GM12865 (cell line): ENCODE measurements at regions not wholly inside any gene's neighbourhood (a gene's known extent, or its start where the extent isn't known, plus 50 kb on each side); places are given as distances from the start of the nearest gene placed in this dataset.

Experiments
- DNase-seq: peaks from one replicate; pipeline ENCODE4 v3.0.0; 2010; ENCODE audit warnings: low read depth
- H3K4me3 ChIP-seq: 2 replicates; pipeline ENCODE4 v1.5.1; 2011; ENCODE audit warnings: mild to moderate bottlenecking, low read depth, low read length, control low read depth
- CTCF ChIP-seq: IDR thresholded peaks from 2 replicates; pipeline ENCODE4 v1.5.1; 2011; ENCODE audit warnings: low read length, control low read depth, low read depth, inconsistent platforms; ENCODE audit not compliant: insufficient read depth; ENCODE audit errors: missing control alignments

GRCh38 chr5:28703651-28704260 lies 1665.4 kb upstream of the CDH9 start:
- no peak for DNase-seq
- no peak overlapping the region for H3K4me3 ChIP-seq
- TF ChIP-seq CTCF: no peak

GRCh38 chr5:28691526-28691925 lies 1653.1 kb upstream of the CDH9 start:
- no peak for DNase-seq
- H3K4me3 ChIP-seq: no peak overlapping the region
- no peak for TF ChIP-seq CTCF

- no peak for TF ChIP-seq CTCF
- DNase-seq: no peak
- no peak overlapping the region for H3K4me3 ChIP-seq
Observed at GRCh38 chr5:28685794-28686193, 1647.4 kb upstream of the CDH9 start.

GRCh38 chr5:28678899-28679298 lies 1640.5 kb upstream of the CDH9 start:
- no peak for TF ChIP-seq CTCF
- H3K4me3 ChIP-seq: no peak overlapping the region
- DNase-seq: no peak

GRCh38 chr5:28666110-28666509 lies 1627.7 kb upstream of the CDH9 start:
- no peak for TF ChIP-seq CTCF
- DNase-seq: no peak
- no peak overlapping the region for H3K4me3 ChIP-seq

GRCh38 chr5:28648108-28648507 lies 1609.7 kb upstream of the CDH9 start:
- no peak overlapping the region for H3K4me3 ChIP-seq
- DNase-seq: no peak
- TF ChIP-seq CTCF: no peak

- H3K4me3 ChIP-seq: no peak overlapping the region
- DNase-seq: no peak
- TF ChIP-seq CTCF: no peak
Observed at GRCh38 chr5:28632607-28633006, 1594.2 kb upstream of the CDH9 start.
